HEK293T (cell line): ENCODE measurements at regions not wholly inside any gene's neighbourhood (a gene's known extent, or its start where the extent isn't known, plus 50 kb on each side); places are given as distances from the start of the nearest gene placed in this dataset.
"Not testable (repeated sequence)": the region's sequence is repeated elsewhere in the genome, so short reads cannot be mapped to it uniquely, and the experiment has no call there.

Experiments
- BHLHE40 ChIP-seq: fragments of 450-650 bp; IDR thresholded peaks from 2 replicates; pipeline ENCODE4 v1.6.1; 2016; ENCODE audit warnings: mild to moderate bottlenecking, moderate library complexity, borderline replicate concordance
- ELF4 ChIP-seq: fragments of 450-650 bp; IDR thresholded peaks from 2 replicates; pipeline ENCODE4 v1.6.1; 2017; ENCODE audit warnings: antibody characterized with exemption
- FOXA1 ChIP-seq: fragments of 450-650 bp; IDR thresholded peaks from 2 replicates; pipeline ENCODE4 v1.6.1; 2016; ENCODE audit warnings: mild to moderate bottlenecking
- FOXK2 ChIP-seq: fragments of 450-650 bp; IDR thresholded peaks from 2 replicates; pipeline ENCODE4 v1.6.1; 2016; ENCODE audit warnings: mild to moderate bottlenecking
- FOXM1 ChIP-seq: fragments of 450-650 bp; IDR thresholded peaks from 2 replicates; pipeline ENCODE4 v1.6.1; 2017; ENCODE audit warnings: mild to moderate bottlenecking, borderline replicate concordance
- L3MBTL2 ChIP-seq: fragments of 450-650 bp; conservative IDR thresholded peaks from 2 replicates; pipeline ENCODE4 v1.6.1; 2016; ENCODE audit warnings: mild to moderate bottlenecking
- SP1 ChIP-seq: fragments of 450-650 bp; IDR thresholded peaks from 2 replicates; pipeline ENCODE4 v1.6.1; 2017
- SUZ12 ChIP-seq: fragments of 450-650 bp; IDR thresholded peaks from 2 replicates; pipeline ENCODE4 v1.6.1; 2016; ENCODE audit warnings: mild to moderate bottlenecking
- TARDBP ChIP-seq: fragments of 450-650 bp; IDR thresholded peaks from 2 replicates; pipeline ENCODE4 v1.6.1; 2016
- ZNF384 ChIP-seq: fragments of 450-650 bp; IDR thresholded peaks from 2 replicates; pipeline ENCODE4 v1.6.1; 2016

DNA sequence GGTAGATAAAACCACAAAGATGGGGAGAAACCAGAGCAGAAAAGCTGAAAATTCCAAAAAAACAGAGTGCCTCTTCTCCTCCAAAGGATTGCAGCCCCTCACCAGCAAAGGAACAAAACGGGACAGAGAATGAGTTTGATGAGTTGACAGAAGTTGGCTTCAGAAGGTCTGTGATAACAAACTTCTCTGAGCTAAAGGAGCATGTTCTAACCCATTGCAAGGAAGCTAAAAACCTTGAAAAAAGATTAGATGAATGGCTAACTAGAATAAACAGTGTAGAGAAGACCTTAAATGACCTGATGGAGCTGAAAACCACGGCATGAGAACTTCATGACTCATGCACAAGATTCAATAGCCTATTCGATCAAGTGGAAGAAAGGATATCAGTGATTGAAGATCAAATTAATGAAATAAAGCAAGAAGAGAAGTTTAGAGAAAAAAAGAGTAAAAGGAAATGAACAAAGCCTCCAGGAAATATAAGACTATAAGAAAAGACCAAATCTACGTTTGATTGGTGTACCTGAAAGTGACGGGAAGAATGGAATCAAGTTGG is 67.5 kb upstream of the NEDD9 start:
- TF ChIP-seq ZNF384, ELF4, FOXK2, FOXA1, SP1, L3MBTL2, SUZ12, BHLHE40, FOXM1, TARDBP: not testable (repeated sequence)
